KBM-7 (cell line): ENCODE measurements at regions not wholly inside any gene's neighbourhood (a gene's known extent, or its start where the extent isn't known, plus 50 kb on each side); places are given as distances from the start of the nearest gene placed in this dataset.
"Not testable (repeated sequence)": the region's sequence is repeated elsewhere in the genome, so short reads cannot be mapped to it uniquely, and the experiment has no call there.

Source experiments
- DNase-seq: peaks from one replicate; pipeline ENCODE4 v3.0.0-alpha.2; 2015
- in situ Hi-C: fragments of 300-500 bp; cut with MboI; formaldehyde crosslinking; loops from 2 replicates; pipeline ENCODE4 v1.14.3; 2020; ENCODE audit warnings: low sequenced_read_pairs, low pct_unique_long_range_greater_than_20kb, mixed read lengths

DNA sequence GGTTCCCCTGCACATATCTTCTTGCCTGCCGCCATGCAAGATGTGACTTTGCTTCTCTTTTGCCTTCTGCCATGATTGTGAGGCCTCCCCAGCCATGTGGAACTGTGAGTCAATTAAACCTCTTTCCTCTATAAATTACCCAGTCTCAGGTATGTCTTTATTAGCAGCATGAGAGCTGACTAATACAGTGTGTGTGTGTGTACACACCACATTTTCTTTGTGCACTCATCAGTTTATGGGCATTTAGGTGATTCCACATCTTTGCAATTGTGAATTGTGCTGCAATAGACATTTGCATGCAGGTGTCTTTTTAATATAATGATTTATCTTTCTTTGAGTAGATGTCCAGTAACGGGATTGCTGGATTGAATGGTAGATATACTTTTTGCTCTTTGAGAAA lies 122.4 kb upstream of the ITGB1 start:
- in situ Hi-C loops, DNase-seq: not testable (repeated sequence)

DNA sequence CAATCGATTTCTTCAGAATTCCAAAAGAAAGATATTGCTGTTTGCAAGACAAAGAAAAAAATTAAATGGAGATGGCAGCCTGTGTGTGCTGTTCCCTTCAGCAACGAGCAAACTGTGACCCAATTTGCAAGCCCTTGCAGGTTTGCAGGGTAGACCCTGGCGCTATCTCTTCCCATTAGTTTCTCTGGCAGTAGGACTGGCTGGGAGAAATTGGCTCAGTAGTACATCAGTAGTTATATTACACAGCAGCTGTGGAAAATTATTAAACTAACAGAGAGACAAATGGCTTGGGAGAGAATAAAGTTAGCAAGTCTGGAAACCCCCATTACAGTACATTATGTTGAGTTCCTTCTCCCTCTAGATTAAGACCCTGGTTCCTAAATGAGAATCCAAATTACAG lies 116.4 kb upstream of the ITGB1 start:
- DNase-seq = no peak
- in situ Hi-C loops = no loop called here

DNA sequence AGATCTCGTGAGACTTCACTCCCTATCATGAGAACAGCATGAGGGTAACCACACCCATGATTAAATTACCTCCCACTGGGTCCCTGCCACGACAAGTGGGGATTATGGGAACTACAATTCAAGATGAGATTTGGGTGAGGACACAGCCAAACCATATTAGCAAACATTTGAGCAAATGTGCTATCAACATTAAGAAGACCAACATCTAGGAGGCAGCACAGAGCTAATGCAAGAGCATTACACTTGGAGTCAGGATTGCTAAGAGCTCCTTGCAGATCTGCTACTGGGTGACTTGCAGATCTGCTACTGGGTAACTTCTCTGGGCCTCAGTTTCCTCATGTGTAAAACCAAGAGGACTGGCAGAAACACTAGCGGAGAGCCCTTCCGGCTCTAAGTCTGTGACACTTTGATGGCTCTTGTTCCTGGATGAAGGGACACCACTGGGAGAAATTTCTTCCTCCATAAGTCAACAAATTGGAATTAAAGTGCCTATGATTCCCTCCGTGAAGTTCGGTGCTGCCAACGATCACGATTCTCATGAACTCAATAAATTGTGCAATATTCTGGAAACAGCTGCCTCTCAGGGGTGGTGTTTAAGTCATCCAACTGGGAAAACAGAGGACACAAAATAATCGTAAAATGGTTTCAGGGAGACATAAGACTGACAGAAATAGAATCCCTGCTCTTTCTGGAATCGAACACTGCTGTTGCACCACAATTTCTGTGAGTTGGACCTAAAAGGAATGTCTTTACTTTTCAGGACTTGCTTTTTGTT lies 115.8 kb upstream of the ITGB1 start:
- in situ Hi-C loops = no loop called here

DNA sequence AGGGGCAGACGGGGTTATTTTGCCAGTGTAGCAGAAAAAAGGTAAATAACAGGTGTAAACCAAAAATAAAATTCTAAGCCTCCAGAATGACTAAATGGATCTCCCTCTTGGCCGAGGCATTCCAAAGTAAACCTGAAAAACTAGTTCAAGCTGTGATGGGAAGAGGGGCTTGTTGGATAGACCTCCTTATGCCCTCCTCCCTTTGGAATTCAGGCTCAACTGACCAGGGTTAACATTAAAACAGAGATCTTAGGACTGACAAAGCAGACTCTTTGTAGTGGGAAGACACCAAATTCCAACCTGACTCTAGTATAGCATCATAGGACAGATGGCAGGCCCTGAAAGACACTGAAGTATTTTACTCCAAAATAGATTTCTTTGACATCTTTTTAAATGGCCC lies 113.8 kb upstream of the ITGB1 start:
- DNase-seq = no peak
- in situ Hi-C loops = no loop called here

More for the DNA sequence above, 115.8 kb upstream of the ITGB1 start:
- DNase-seq = peak; percentile 10

DNA sequence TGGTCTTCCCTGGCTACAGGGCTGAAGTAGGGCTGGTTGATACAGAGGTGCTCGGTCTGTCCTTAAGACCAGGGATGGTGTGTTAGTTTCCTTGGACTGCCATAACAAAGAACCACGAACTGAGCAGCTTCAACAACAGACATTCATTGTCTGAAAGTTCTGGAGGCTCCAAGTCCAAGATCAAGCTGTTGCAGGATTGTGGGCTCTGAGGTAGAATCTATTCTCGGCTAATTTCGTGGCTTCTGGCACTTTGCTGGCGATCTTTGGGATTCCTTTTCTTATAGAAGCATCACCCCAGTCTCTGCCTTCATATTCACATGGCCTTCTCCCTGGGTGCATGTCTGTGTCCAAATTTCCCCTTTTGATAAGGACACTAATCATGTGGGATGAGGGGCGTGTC lies 112.1 kb upstream of the ITGB1 start:
- in situ Hi-C loops = no loop called here

DNA sequence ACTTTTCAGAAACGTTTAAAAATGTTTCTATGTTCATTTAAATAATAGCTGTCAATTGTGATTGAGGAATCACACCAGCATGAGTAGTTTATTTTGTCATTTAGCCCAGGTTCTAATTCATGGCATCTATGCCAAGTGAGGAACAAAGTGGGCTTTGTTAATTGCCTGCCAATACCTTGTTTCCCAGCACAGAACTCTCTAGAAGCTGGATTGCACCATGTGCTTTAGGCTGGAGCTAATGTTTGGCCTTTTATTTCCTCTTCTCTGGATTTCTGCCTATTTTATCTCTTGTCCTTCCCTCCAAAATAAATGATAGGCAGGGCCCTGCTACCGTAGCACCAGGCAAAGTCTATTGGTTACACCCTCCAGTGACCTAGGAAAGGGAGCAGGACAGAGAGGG lies 109.9 kb upstream of the ITGB1 start:
- DNase-seq = no peak
- in situ Hi-C loops = no loop called here

More for the DNA sequence above, 112.1 kb upstream of the ITGB1 start:
- DNase-seq = no peak

DNA sequence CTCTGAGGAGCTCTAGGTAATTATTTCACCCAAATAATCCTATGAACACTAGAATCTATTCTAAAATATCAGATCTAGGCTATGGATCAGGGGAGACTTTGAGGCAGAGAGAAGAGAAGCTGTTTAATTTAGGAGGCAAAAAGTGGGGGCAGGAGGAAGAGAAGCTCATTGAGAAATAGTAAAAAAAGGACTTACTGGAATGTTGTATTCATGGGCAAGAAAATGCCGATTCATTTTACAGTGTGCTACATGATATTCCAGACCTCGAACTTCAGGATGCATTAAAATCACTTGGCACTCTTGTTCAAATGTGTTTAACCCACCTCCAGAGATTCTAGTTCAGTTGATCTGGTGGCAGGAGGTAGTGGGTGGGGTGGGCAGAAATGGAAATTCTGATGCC lies 109.5 kb upstream of the ITGB1 start:
- no peak for DNase-seq
- in situ Hi-C loops = no loop called here

DNA sequence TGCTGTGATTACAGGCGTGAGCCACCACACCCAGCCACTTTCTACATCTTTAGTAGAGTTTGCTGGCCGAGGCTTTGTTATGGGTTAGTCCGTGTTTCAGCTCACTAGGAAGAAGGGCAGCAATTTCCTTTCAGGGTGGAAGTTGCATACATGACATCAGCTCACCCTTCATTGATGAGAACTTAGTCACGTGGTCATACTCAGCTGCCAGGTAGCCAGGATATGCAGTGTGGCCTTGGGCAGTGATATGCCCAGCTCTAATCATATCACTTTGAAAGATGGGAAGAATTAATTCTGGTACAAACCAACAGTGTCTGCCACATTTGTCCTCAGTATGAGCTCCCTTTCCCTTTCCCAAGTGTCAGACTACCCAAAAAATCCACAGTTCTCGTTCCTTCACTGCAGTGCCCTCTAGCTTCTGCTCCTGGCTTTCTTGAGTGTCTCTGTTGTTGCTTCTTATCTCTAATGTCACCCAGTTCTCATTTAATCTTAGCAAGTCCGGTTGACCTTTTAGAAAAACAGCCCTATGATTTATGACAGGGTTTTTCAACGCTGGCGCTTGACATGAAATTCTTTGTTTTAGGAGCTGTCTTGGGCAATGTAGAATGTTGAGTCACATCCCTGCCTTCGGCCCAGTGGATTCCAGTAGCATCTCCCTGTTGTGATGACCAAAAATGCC lies 108.7 kb upstream of the ITGB1 start:
- in situ Hi-C loops = no loop called here
- peak; percentile 14 for DNase-seq

DNA sequence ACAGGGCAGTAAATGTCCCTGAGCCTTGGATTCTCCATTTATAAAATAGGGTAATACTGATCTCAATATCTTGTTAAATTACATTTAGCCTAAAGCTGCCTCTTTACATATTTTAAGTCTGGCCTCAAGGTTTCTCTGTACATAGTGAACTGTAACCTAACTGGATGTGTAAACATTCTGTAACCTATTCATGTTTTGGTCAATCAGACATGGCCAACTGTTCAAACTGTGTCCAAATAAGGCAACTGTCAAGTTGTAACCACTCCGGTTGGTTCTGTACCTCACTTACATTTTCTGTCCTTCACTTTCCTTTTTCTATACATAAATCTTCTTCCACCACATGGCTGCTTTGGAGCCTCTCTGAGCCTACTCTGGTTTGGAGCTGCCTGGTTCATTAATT lies 107.1 kb upstream of the ITGB1 start:
- DNase-seq = no peak
- in situ Hi-C loops = no loop called here

DNA sequence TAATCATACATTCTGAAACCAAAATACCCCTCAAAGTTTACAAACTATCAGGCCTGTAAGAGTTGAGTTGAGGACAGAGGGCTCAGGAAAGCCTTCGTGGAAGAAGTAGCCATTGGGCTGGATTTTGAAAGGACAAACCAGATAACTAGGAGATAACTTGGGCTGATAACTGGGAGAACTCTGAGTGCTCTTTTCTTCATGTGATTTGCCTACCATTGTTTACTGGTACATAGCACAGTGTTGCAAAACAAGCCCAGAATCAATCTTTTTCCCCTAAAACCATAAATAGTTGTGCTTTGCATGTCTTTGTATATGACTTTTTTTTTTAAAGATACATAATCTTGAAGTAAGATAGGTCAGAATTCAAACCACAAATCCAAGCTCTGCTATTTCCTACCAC lies 106.7 kb upstream of the ITGB1 start:
- in situ Hi-C loops = no loop called here
- no peak for DNase-seq

DNA sequence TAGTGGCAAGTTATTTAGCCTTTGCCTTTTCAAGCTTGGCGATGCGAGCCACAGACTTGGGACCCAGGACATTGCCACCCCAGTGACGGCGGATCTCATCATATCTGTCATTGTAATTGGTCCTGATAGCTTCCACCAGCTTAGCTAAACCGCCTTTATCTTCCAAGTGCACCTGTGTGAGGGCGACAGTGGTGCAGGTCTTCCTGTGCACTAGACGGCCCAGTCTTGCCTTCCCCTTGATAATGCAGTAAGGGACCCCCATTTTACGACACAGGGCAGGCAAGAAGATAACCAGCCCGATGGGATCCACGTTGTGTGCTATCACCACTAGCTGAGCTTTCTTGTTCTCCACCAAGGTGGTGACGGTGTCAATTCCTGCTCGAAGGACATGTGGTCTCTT lies 99.6 kb upstream of the ITGB1 start:
- DNase-seq = no peak
- in situ Hi-C loops = no loop called here

DNA sequence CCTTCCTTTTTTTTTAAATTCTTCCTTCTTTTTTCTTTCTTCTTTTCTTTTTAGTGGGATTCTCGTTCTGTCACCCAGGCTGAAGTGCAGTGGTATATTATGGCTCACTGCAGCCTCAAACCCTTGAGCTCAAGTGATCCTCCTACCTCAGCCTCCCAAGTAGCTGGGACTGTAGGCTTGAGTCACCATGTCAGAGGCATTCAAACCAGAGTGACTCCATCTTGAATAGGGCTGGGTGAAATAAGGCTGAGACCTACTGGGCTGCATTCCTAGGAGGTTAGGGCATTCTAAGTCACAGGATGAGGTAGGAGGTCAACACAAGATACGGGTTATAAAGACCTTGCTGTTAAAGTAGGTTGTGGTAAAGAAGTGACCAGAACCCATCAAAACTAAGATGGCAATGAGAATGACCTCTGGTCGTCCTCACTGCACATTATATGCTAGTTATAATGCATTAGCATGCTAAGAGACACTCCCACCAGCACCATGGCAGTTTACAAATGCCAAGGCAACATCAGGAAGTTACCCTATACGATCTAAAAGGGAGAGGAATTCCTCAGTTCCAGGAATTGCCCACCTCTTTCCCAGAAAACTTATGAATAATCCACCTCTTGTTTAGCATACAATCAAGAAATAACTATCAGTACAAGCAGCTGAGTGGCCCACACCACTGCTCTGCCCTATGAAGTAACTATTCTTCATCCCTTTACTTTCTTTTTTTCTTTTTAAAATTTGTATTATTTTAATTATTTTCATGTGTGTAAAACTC lies 99.0 kb upstream of the ITGB1 start:
- in situ Hi-C loops = no loop called here
- DNase-seq = no peak

DNA sequence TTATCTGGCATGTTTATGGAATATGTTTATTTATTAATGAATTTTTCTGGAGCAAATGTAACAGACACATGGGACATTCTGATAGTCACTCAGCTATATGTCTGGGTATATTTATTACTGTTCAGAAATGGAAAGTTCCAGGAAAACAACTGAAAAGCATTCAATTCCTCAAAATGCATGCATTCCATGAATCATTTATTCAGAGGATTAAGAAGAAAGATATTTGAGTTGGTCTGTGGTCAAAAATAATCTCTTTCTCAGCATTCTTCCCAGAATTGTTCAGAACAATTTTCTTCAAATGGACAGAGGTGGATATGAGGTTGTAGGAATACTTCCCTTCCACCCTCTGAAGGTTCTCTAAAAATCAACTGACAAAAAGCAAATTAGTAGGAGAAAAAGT lies 97.6 kb upstream of the ITGB1 start:
- no peak for DNase-seq
- in situ Hi-C loops = no loop called here

DNA sequence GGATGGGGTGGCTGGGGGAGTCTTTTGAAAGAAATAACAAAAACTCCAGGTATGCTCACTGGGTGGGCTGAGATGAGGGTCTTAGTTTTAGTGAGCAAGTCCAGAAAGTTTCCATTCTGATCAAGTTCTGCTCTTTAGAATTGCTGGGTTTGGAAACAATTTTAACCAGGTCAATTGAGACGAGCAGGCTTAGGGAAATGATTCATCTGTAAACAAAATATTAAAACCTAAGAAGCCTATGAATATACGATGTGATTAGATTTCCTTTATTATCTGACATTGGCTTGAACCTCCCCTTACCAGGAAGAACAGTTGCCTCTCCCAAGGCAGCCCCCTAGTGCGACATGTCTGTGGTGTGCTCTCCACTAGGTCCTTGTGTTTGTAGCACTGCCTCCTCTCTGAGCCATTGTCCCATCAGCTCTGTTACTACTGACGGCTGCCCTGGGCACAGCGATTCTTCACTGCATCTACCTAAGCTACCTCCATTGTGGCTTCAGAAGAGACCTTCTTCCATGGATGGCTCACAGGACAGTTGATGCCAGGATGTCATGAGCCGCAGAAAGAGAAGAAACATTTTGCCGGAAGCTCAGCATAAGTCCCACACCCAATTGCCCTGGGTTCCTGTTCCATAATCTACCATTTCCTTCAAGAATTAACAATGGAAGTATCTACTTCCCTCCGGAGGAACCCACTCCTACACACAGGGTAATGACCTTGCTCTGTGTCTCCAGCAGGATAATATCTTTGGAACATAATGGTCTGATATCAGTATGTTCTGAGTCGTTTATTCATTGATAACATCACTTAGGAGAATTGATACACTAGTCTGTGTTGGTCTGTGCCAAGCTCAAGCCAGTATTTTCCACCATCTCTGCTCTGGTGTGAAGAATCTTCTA lies 95.1 kb upstream of the ITGB1 start:
- in situ Hi-C loops = no loop called here
- DNase-seq = no peak

DNA sequence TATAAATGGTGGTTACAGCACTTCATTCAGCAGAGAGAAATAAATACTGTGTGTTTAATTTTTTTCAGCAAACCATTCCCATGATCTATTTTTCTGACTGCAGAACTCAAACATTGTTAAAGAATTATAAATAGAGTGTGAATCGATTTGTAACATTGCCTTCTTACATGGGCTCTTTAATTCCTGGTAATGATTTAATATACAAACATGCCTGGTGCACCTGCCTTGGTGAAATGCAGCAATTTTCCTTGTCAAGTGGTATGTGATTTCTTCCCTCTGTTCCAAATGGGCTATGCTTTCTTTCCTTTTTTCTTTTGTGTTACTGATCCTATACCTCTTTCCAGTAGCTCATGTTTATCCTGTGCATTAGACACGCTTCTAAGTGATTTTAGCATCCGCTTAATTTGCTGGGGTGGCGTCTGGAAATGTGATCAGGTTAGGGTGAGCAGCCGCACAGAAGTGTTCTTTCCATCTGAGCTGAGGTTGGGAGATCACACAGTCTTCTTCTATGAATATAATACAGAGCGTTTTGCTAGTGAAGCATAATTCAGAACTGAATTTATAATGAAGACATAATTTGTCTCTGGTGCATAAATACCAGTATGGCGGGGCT lies 94.3 kb upstream of the ITGB1 start:
- no peak for DNase-seq
- in situ Hi-C loops = no loop called here

DNA sequence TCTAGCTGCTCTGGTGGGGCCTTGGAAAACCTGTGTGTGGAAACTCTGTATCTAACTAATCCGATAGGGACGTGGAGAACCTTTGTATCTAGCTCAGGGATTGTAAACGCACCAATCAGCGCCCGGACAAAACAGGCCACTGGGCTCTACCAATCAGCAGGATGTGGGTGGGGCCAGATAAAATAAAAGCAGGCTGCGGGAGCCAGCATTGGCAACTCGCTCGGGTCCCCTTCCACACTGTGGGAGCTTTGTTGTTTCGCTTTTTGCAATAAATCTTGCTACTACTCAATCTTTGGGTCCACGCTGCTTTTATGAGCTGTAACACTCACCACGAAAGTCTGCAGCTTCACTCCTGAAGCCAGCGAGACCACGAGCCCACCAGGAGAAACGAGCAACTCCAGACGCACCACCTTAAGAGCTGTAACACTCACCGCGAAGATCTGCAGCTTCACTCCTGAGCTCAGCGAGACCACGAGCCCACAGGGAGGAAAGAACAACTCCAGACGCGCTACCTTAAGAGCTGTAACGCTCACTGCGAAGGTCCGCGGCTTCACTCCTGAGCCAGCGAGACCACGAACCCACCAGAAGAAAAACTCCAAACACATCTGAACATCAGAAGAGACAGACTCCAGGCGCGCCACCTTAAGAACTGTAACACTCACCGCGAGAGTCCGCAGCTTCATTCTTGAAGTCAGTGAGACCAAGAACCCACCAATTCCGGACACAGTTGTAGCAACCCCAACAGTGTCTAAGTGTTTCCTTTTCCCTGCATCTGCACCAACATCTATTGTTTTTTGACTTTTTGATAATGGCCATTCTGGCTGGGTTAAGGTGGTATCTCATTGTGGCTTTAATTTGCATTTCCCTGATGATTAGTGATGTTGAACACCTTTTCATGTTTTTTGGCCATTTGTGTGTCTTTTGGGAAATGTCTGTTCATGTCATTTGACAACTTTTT lies 92.2 kb upstream of the ITGB1 start:
- in situ Hi-C loops, DNase-seq: not testable (repeated sequence)

DNA sequence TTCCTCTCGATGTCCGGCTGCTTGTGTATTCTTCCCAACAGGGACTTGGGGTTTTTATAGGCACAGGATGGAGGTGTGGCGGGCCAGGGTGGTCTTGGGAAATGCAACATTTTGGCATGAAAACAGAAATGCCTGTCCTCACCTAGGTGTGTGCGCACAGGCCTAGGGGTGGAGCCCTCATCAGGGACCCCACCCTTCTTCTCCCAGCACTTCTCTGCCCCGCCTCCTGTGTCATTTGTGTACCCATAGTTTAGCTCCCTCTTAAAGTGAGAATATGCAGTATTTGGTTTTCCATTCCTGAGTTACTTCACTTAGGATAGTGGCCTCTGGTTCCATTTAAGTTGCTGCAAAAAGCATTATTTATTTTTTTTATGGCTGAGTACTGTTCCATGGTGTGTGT lies 90.2 kb upstream of the ITGB1 start:
- in situ Hi-C loops = no loop called here
- no peak for DNase-seq

DNA sequence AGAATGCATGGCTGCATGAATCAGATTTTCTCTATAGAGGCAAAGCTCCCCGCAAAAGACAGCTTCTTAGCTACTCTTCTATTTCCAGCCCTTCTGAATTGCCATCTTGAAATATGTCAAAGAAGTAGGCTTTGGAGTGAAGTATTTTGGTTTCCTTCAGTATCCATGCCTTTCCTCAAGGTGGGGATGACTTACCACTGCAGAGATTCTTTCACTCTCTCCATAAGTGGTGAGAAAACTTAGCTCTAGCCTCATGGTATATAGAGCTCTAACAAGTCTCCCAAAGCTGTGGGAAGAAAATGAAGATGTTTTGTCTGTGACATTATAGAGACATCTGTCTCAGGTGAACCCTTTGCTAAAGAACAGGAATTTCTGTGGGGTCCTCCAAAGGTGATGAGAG lies 89.6 kb upstream of the ITGB1 start:
- no peak for DNase-seq
- in situ Hi-C loops = no loop called here
